NCI-H748 (cell line): ENCODE measurements at regions not wholly inside any gene's neighbourhood (a gene's known extent, or its start where the extent isn't known, plus 50 kb on each side); places are given as distances from the start of the nearest gene placed in this dataset.

ENCODE experiments used
- DNase-seq: peaks from one replicate; lab custom pipeline; 2025; ENCODE audit not compliant: unreplicated experiment; lab: John Stamatoyannopoulos, UW

DNA sequence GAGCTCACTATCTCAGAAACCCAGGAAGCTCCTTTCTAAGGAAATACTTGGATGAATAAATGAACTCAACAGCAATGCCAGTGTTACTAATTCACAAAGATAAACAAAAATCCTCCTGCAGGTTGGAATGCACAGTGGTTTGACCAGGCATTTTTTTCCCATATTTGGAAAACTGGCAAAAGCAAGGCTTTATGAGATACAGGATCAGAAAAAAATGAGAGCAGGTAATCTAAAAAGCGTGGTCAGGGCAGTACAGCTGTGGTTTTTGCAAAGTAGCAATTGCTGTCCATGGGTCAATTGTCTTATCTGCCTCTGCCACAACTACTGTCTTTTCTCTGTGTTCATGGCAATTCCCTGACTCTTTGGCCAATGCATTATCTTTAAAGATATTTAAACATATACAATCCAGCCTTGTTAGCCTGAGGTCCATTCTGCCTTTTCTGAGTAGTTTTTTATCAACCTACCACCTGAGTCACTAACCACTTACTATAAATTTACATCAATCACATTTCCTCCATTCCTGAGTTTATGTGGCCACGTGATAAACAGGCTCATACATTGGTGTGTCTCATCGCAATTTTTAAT is 564.5 kb upstream of the IGFBP3 start:
- DNase-seq, result no peak

DNA sequence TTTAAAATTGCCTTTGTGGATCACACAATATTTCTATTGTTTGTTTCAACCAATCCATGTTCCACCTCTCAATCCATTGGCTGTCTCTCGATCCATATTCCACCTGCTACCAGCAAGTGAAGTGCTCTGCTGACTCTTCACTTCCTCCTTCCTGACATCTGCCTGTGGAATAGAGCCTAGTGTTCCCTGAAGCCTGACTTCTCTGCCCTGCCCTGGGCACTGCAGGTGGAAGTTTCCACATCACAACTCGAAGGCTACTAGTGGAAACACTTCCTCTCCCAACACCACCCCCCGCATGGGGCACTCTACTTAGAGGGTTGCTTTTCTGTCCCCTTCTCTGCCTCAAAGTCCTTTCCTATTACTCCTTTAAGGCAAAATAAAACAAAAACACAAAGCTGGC is 563.8 kb upstream of the IGFBP3 start:
- DNase-seq, result no peak

DNA sequence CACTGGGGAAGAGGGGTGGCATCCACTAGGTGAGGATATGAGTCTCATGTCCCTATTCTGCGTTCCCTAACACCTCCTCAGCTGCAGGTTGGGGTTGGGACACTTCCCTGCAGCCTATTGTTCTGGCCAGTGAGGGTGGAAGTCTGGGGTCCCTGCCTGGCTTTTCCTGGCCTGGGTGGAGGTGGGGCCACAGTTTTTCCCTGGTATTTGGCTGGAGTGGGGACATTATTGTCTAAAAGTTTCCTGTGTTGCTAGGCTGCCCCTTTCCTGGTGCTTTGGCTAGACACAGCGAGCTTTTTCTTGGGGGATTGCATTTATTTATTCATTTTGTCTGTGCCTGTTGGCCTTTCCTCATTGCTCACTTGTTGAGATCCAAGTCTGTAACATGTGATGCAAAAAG is 559.5 kb upstream of the IGFBP3 start:
- DNase-seq, result no peak

DNA sequence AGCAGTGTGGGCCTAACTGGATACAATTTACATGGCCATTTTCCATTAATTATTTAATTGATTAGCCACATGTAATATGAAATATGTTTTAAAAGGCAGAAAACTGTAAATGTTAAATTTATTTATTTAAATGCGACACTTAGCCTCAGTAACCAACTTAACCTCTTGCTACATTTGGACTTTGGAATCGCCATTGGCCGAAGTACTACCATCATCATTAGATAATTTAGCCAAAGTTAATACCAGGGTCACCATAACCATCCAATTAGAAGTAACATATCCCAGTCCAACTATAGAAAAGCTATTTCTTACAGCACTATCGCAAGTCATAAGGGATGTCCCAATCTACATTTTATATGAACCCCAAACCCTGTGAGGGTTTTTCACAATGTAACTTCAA is 558.6 kb upstream of the IGFBP3 start:
- no peak for DNase-seq

DNA sequence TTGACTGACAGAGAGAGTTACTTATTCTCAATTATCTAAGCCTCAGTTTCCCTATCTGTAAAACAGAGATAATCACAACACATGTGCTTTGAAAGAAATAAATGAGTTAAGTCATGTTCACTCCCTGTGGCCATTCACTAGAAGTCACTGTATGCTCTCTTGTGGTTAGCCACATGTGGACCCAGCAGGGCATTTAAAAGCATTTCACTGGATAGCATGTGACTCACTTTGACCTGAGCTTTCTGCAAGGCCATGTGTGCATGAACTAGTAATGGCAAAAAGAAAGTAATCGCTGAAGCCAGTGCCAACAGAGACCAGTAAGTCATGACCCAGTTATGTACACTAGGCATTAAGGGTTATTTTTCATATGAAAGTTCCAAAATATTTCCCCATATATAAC is 557.0 kb upstream of the IGFBP3 start:
- DNase-seq, result no peak

DNA sequence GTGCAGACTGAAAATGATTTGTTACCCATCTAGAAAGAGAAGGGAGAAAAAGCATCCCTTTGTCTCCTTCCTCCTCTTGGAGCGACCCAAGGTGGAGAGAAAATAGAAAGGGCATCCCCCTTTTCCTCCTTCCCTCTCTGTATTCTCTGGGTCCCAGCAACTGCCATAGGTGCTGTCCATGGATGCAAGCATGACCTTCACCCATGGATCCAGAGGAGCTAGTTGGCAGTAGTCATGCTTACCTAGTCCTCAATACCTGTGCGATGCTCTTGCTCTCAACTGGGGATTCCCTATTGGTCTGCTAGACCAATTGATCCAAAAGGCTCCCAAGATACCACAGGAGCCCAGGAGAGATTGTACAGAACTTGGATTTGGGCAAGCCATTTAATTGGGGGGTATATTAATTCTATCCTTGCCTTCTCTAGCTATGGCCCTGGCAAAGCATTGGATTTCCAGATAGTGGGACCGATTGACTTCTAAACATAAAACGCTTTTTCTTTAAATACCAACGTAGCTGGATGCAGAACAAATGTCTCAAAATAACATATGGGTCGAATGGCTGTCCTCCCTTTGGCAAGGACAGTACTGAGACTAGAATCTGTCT is 547.8 kb upstream of the IGFBP3 start:
- peak; percentile 24 for DNase-seq

DNA sequence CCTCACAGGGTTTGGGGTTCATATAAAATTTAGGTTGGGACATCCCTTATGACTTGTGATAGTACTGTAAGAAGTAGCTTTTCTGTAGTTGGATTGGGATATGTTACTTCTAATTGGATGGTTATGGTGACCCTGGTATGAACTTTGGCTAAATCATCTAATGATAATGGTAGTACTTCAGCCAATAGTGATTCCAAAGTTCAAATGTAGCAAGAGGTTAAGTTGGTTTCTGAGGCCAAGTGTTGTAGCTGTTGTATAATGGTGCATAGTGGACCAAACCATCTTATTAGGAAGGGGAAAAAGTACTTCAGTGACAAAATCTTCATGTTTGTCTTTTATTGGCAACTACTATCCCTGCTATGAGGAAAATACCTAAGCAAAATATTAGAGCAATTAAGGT is 542.1 kb upstream of the IGFBP3 start:
- no peak for DNase-seq

DNA sequence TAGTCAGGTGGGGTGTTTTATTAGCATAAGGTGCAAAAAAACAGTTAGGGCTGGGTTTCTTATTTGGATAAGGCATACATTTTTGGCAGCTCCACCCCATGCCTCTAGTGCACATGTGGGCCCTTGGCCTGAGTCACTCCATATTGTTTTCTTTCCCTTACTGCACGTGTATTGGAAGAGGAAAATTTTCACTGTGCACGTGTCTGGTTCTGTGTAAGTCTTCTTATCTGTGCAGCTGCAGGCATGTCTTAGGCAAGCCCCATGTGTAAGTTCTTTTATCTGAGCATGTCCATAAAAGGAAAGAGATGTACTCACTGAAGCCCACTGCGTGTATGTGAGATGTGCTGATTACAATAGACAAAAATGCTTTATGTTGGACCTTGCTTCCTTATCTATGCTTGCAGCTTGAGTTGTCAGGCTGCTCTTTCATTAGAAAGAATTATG is 540.3 kb upstream of the IGFBP3 start:
- no peak for DNase-seq

DNA sequence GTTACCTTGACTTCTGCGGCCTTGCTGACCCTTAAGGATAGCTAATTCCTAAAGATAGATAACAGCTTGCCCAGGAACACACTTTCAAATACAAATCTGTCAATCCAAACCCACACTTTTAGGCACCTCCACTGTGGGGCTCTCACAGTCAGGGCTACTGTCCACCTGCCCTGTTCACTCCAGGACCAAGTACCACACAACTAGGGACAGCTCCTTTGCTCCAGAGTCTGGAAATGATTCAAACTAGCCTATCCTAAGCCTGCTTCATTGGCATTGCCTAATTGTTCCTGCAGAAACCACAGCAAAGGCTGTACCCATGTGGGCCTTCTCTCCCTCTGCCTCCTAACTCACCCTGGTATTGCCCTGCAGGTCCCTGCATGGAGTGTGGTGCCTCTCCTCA is 538.9 kb upstream of the IGFBP3 start:
- DNase-seq, result no peak

DNA sequence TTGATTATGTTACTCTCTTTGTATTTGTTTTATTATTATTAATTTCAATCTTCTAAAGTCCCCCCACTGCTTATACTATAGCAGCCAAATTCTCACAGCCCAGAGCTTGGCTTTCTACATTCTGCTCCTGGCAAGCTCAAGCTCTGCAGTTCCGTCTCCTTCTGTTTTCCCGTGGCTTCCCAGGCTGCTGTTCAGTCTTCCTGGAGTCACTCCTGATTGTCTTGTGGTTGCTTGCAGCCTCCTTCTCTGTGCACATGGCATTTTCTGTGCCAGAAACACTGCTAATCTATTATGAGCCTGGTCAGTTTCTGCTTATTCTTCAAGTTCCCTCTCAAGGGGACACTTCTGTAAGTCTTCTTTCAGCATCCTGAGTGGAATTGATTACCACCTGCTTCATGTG is 533.7 kb upstream of the IGFBP3 start:
- DNase-seq, result no peak

DNA sequence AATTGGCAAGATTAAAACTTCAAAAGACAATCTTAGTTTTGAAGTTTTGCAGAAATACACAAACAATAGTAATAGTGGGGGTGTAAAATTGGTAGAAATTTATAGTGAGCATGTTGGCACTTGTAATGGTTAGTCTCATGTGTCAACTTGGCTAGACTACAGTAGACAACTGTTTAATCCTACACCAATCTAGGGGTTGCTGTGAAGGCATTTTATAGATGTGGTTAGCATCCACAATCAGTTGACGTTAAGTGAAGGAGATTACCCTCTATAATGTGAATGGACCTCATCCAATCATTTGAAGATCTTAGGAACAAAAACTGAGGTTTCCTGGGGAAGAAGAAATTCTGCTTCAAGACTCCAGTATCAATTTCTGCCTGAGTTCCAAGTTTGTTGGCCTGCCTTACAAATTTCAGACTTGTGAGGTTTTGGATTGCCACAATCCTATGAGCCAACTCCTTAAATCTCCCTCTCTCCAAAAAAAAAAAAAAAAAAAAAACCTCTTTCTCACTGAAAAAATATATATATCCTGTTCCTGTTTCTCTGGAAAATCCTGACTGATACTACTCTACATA is 531.6 kb upstream of the IGFBP3 start:
- DNase-seq, result no peak

DNA sequence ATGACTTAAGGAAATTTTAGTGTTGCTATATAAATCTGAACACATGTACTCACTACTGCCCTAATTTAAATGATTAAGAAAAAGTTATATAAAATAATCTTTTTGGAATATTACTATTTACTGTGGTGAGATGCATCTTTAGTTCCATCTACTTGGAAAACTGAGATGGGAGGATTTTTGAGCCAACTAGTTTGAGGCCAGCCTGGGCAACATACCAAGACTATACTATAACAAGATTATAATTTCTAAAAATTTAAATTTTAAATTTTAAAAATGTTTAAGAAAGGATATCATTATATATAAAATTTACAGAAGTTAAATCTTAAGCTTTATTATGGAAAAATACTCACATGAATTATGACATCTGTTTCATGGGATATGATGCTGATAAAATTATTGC is 530.8 kb upstream of the IGFBP3 start:
- no peak for DNase-seq

DNA sequence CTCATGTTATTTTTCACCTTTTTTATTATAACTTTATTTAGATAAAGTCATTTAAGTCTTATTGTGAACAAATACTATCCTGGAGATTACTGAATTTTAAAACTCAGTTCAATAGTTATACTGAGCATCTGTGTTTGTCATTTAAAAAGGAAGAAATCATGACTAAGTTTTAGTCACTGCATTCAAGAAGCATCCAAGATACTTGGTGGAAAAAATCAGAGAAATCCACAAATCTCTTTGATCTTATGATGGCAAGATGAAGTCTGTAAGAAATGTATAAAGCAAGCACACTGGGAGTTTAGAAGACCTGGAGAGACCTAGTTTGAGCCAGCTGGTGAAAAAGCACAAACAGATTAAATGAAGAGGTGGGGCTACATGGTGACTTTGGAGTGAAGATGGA is 529.8 kb upstream of the IGFBP3 start:
- DNase-seq, result no peak

DNA sequence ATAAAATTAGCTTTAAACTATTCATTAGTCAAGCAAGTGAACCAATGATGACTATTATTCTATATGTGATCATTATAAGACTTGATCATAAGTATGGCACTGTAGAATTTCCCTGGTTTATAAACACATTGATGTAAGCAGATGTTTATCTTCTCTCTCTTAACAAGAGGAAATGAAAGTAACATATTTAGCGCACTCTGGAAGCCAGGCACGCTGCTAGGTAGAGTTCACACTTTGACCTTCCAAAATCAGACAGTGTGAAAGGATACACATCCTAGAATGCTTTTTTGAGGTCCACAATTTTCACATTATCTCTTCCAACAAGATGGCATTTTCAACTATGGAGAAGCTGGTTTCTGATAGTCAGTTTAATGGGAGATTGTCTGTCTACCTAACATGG is 529.4 kb upstream of the IGFBP3 start:
- DNase-seq, result no peak

DNA sequence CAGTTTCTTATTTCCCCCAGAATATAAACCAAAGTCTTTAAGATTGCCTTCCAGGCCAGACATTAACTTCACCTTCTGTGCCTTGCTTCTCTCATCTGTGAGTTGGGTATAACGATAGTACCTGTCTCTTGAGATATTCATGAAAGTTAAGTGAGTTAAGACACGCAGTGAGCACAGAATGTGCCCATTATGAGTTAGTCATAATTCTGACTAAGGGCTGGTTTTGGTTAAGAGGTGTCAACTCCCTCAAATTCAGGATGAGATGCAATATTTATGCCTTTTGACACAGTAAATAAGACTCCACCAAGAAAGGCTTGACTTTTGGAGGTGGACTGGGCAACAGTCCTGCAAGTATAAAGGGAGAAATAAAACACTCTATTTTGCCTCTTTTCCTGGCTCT is 528.7 kb upstream of the IGFBP3 start:
- no peak for DNase-seq

DNA sequence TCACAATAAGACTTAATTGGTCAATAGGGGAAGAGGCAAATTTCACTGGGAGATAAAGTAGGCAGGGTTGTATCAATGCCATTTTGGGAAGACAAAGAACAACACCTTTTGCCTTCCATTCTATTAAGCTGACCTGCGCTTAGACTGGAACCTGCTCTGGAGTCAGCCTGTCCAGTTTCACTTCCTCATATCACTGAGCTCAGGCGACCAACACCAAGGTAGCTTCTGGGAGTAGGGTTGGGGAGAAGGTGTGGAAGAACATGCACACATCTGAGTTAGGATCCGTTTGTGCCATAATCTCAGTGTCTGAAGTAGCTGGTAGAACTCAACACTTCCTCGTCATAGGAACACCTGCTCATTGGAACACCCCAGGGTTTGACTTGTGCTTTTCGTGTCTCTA is 527.4 kb upstream of the IGFBP3 start:
- DNase-seq, result no peak

DNA sequence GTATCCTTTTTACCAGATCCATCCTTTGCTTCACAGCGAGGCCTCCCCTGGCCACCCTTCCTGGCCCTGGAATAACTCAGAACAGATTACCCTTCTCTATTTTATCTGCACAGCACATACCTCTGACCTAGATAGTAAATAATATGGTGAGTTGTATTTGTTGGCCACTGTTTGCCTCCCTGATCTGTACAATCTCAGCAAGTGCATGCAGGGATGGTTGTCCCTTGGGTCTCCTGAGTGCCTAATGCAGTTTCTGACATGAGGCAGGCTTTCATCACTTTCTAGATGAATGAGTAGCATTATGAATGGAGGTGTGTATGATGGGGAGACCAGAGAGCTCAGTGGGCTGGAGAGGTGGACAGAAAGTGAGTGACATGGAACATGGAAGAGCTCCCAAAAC is 525.1 kb upstream of the IGFBP3 start:
- no peak for DNase-seq

DNA sequence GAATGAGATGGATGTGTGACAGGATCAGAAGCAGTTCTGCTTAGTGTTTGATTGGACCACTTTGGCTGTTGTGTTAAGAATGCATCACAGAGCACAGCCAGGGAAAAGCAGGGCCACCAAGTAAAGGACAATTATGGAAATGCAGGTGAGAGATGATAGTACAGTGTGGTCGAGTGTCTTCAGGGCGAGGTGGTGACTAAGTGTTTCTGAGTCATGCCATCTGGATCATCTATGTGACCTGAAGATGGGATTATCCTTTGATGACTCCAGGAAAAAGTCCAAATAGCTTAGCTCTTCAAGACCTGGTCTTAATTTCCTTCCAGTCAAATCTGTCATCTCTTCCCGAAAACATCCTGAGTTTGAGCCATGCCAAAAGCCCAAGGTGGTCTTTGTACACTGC is 523.2 kb upstream of the IGFBP3 start:
- no peak for DNase-seq

DNA sequence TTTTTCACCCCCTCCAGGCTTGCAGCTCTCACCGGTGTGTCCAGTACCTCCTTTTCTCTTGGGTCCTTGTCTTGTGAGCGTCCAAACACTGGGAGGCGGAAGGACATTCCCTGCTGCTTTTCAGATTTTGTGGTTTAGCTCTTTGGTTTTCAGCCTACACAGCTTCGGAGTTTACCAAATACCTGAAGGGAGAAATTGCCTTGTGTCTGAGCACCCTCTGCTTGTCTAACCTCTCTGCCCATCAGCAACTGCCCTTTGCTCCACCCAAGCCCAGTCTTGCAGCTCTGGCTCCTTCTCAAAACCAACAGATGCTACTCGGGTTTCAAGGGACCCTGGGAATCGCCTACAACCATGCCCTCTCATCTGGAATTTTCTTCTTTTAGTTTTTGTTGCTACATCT is 519.1 kb upstream of the IGFBP3 start:
- no peak for DNase-seq

DNA sequence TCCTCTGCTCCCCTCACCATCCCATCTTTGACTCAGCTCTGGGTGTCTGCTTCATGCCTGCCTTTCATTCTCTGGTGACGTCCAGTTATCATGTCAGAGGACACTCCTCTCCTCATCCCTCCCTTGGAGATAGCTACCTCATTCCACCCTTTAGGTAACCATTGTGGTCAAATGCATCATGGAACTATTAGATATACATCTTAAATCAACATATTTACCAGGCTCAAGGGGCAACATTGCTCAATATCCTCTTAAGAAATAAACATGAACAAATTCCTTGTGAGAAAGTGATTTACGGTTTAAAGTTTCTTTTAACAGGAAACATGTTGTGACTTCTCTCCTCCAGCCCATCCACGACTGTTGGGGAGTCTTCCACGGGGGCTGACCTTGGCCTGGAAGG is 511.6 kb upstream of the IGFBP3 start:
- no peak for DNase-seq

DNA sequence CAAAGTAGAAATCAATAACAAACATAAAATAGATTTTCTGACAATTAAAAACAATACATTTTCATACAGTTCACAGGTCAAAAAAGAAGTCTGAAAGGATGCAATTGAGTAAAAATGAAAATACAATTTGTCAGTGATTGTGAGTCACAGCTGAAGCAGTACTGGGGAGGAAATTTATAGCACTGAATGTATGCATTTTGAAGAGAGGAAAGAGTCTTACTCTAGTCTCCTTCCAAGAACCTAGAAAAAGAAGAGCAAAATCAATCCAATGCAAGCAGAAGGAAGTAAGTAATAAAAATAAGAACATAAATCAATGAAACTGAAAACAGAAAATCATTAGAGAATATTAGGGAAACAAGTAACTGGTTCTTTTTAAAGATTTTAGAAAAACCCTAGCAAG is 507.2 kb upstream of the IGFBP3 start:
- DNase-seq, result no peak

DNA sequence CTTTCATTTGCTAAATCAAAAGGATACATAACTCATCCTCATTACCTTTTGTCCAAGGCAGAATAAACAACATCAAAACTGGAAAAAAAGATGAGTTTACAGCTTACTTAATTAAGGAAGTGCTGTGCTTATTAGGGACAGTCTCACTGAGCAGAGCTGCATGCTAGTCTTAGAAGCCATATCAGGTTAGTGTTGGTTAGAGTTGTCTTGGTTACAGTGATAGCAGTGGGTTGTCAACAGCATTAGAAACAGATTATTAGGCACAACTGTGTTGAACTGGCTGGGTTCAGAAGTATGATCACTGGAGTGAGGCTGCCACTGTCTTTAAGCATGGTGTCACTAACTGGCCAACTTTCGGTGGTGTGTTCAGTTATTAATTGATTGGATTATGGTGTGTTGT is 503.9 kb upstream of the IGFBP3 start:
- no peak for DNase-seq
